WTC11 (cell line): ENCODE measurements at regions not wholly inside any gene's neighbourhood (a gene's known extent, or its start where the extent isn't known, plus 50 kb on each side); places are given as distances from the start of the nearest gene placed in this dataset.

Experiments used
- ATAC-seq: fragments of 200-7000 bp; cut with Tn5 transposase; 2 replicates; pipeline ENCODE4 v1.10.0; 2021; ENCODE audit warnings: mild to moderate bottlenecking, moderate library complexity
- CTCF ChIA-PET: fragments of 300-600 bp; sonication (Branson Sonifier 250); formaldehyde crosslinking; loops from one replicate; lab custom pipeline; 2021; ENCODE audit warnings: antibody characterized with exemption; lab: Charles Lee
- POLR2A ChIA-PET: fragments of 350-600 bp; sonication (Branson Sonifier 250); formaldehyde crosslinking; loops from one replicate; lab custom pipeline; 2021; ENCODE audit warnings: antibody characterized with exemption; lab: Charles Lee
- DNase-seq: peaks from one replicate; pipeline ENCODE4 v3.0.0; 2021; ENCODE audit warnings: low spot score
- H3K27ac Mint-ChIP-seq: 2 replicates; pipeline ENCODE4 v1.8.0; 2021; ENCODE audit warnings: mixed read lengths
- H3K27me3 Mint-ChIP-seq: 2 replicates; pipeline ENCODE4 v1.8.0; 2021; ENCODE audit warnings: low read depth, mild to moderate bottlenecking, moderate library complexity, mixed read lengths
- H3K36me3 Mint-ChIP-seq: 2 replicates; pipeline ENCODE4 v1.8.0; 2021; ENCODE audit warnings: mixed read lengths
- H3K4me1 Mint-ChIP-seq: 2 replicates; pipeline ENCODE4 v1.8.0; 2022; ENCODE audit warnings: mixed read lengths
- H3K4me3 Mint-ChIP-seq: 2 replicates; pipeline ENCODE4 v1.8.0; 2021; ENCODE audit warnings: mild to moderate bottlenecking, moderate library complexity, mixed read lengths
- H3K9me3 Mint-ChIP-seq: 2 replicates; pipeline ENCODE4 v1.8.0; 2021; ENCODE audit warnings: mixed read lengths
- ATF1 ChIP-seq: sonication (generic); formaldehyde crosslinking; IDR thresholded peaks from 2 replicates; pipeline ENCODE4 v1.8.1; 2023; ENCODE audit warnings: mild to moderate bottlenecking, moderate library complexity, missing genetic modification reagents
- ELF4 ChIP-seq: sonication (generic); formaldehyde crosslinking; IDR thresholded peaks from 2 replicates; pipeline ENCODE4 v1.8.1; 2022; ENCODE audit warnings: low read depth, mild to moderate bottlenecking, moderate library complexity, missing genetic modification reagents
- FOXJ3 ChIP-seq: sonication (generic); formaldehyde crosslinking; IDR thresholded peaks from 2 replicates; pipeline ENCODE4 v1.9.0; 2021; ENCODE audit warnings: missing genetic modification reagents, mild to moderate bottlenecking, borderline replicate concordance
- GTF2I ChIP-seq: fragments of 250-450 bp; sonication (Bioruptor Pico); conservative IDR thresholded peaks from 2 replicates; pipeline ENCODE4 v1.4.0; 2021; ENCODE audit warnings: mild to moderate bottlenecking
- MXD4 ChIP-seq: fragments of 250-450 bp; sonication (Bioruptor Pico); IDR thresholded peaks from 2 replicates; pipeline ENCODE4 v1.8.0; 2021; ENCODE audit warnings: mild to moderate bottlenecking, moderate library complexity, borderline replicate concordance
- NFYB ChIP-seq: sonication (generic); formaldehyde crosslinking; conservative IDR thresholded peaks from 2 replicates; pipeline ENCODE4 v1.8.0; 2022; ENCODE audit warnings: low read depth, missing genetic modification reagents
- OVOL2 ChIP-seq: fragments of 250-450 bp; sonication (Bioruptor Pico); IDR thresholded peaks from 2 replicates; pipeline ENCODE4 v1.9.0; 2021; ENCODE audit warnings: mild to moderate bottlenecking, borderline replicate concordance
- PRRX2 ChIP-seq: fragments of 250-450 bp; sonication (Bioruptor Pico); IDR thresholded peaks from 2 replicates; pipeline ENCODE4 v1.8.0; 2021; ENCODE audit warnings: mild to moderate bottlenecking
- ZNF138 ChIP-seq: sonication (generic); formaldehyde crosslinking; conservative IDR thresholded peaks from 2 replicates; pipeline ENCODE4 v1.8.1; 2022; ENCODE audit warnings: mild to moderate bottlenecking, moderate library complexity, missing genetic modification reagents
- ZNF396 ChIP-seq: fragments of 250-450 bp; sonication (Bioruptor Pico); IDR thresholded peaks from 2 replicates; pipeline ENCODE4 v1.8.0; 2021; ENCODE audit warnings: mild to moderate bottlenecking, moderate library complexity, borderline replicate concordance
- ZNF671 ChIP-seq: fragments of 250-450 bp; sonication (Bioruptor Pico); IDR thresholded peaks from 2 replicates; pipeline ENCODE4 v1.8.0; 2021; ENCODE audit warnings: mild to moderate bottlenecking
- TF ChIP-seq, protein P1 (sequence below): sonication (generic); formaldehyde crosslinking; IDR thresholded peaks from 2 replicates; pipeline ENCODE4 v1.8.0; 2022; ENCODE audit warnings: missing genetic modification reagents
- TF ChIP-seq, protein P2 (sequence below): sonication (generic); formaldehyde crosslinking; IDR thresholded peaks from 2 replicates; pipeline ENCODE4 v1.8.0; 2022; ENCODE audit warnings: mild to moderate bottlenecking, missing genetic modification reagents
- TF ChIP-seq, protein P3 (sequence below): sonication (generic); formaldehyde crosslinking; IDR thresholded peaks from 2 replicates; pipeline ENCODE4 v1.8.0; 2022; ENCODE audit warnings: mild to moderate bottlenecking, missing genetic modification reagents
- TF ChIP-seq, protein P4 (sequence below): fragments of 200-600 bp; IDR thresholded peaks from 2 replicates; pipeline ENCODE4 v1.8.0; 2022; ENCODE audit warnings: antibody characterized with exemption
- TF ChIP-seq, protein P5 (sequence below): sonication (generic); formaldehyde crosslinking; IDR thresholded peaks from 2 replicates; pipeline ENCODE4 v1.8.0; 2023; ENCODE audit warnings: missing genetic modification reagents, mild to moderate bottlenecking, borderline replicate concordance
- TF ChIP-seq, protein P6 (sequence below): sonication (generic); formaldehyde crosslinking; IDR thresholded peaks from 2 replicates; pipeline ENCODE4 v1.8.0; 2023; ENCODE audit warnings: missing genetic modification reagents
- TF ChIP-seq, protein P7 (sequence below): sonication (generic); formaldehyde crosslinking; IDR thresholded peaks from 2 replicates; pipeline ENCODE4 v1.8.0; 2023; ENCODE audit warnings: mild to moderate bottlenecking, missing genetic modification reagents

DNA sequence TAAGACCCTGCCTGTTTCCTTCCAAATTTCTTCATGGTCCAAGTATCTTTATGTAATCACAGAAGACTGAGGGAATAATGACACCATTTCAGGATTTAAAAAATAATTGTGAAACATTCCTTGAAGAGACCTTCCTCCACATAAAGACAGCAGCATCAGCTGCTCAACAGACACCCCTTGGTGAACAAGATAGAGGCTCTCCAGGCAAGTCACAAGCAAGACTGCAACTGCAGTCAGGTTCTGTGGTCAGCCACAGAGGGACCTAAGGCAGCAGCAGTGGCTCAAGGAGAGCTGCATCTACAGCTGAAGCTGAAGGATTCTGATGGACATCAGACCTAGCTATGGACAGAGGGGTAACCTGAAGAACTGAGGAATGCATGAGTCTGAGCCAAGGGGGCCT, 97.2 kb upstream of the C3orf80 start (continued):
- TF ChIP-seq NFYB: no peak
- TF ChIP-seq, protein P1, sequence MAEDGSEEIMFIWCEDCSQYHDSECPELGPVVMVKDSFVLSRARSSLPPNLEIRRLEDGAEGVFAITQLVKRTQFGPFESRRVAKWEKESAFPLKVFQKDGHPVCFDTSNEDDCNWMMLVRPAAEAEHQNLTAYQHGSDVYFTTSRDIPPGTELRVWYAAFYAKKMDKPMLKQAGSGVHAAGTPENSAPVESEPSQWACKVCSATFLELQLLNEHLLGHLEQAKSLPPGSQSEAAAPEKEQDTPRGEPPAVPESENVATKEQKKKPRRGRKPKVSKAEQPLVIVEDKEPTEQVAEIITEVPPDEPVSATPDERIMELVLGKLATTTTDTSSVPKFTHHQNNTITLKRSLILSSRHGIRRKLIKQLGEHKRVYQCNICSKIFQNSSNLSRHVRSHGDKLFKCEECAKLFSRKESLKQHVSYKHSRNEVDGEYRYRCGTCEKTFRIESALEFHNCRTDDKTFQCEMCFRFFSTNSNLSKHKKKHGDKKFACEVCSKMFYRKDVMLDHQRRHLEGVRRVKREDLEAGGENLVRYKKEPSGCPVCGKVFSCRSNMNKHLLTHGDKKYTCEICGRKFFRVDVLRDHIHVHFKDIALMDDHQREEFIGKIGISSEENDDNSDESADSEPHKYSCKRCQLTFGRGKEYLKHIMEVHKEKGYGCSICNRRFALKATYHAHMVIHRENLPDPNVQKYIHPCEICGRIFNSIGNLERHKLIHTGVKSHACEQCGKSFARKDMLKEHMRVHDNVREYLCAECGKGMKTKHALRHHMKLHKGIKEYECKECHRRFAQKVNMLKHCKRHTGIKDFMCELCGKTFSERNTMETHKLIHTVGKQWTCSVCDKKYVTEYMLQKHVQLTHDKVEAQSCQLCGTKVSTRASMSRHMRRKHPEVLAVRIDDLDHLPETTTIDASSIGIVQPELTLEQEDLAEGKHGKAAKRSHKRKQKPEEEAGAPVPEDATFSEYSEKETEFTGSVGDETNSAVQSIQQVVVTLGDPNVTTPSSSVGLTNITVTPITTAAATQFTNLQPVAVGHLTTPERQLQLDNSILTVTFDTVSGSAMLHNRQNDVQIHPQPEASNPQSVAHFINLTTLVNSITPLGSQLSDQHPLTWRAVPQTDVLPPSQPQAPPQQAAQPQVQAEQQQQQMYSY (CRISPR knock-in tag): no peak
- no peak for TF ChIP-seq MXD4 (CRISPR knock-in tag)
- TF ChIP-seq, protein P2, sequence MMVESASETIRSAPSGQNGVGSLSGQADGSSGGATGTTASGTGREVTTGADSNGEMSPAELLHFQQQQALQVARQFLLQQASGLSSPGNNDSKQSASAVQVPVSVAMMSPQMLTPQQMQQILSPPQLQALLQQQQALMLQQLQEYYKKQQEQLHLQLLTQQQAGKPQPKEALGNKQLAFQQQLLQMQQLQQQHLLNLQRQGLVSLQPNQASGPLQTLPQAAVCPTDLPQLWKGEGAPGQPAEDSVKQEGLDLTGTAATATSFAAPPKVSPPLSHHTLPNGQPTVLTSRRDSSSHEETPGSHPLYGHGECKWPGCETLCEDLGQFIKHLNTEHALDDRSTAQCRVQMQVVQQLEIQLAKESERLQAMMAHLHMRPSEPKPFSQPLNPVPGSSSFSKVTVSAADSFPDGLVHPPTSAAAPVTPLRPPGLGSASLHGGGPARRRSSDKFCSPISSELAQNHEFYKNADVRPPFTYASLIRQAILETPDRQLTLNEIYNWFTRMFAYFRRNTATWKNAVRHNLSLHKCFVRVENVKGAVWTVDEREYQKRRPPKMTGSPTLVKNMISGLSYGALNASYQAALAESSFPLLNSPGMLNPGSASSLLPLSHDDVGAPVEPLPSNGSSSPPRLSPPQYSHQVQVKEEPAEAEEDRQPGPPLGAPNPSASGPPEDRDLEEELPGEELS: no peak
- TF ChIP-seq ATF1 (CRISPR knock-in tag): no peak
- TF ChIP-seq, protein P3, sequence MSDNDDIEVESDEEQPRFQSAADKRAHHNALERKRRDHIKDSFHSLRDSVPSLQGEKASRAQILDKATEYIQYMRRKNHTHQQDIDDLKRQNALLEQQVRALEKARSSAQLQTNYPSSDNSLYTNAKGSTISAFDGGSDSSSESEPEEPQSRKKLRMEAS: no peak

DNA sequence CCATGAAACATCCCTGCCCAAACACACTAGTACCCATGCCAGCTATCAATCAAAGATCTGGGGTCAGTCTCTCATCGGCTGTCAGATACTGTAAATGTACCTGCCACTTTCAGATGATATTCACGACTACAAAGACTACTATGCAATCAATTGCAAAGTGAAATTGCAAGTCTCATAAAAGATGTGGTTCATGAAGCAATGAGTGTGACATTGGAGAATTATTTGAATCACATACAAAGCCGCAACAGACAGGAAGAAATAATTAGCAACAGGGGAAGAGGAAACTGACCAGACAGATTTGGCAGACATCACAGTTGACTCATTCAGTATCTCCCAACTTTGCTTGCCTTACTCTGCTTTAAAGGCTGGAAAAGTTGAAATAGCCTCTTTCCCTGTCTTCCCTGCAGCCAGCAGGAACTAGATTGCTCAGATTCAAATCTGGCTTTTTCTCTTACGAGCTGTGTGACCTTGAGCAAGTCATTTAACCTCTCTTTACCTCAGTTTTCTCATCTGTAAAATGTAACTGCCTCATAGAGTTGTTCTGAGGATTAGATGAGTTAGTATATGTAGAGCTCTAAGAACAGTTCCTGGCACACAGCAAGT, 95.7 kb upstream of the C3orf80 start:
- Mint-ChIP-seq H3K27me3 (no peaks in the 10 kb centered on the region), H3K36me3 (no peaks in the 10 kb centered on the region), H3K4me1 (peaks cover 7% of the 10 kb centered on the region; the same call in 1 of the 2 replicates), H3K27ac (no peak overlapping the region), H3K4me3 (no peak overlapping the region), H3K9me3 (no peaks in the 10 kb centered on the region)
- TF ChIP-seq PRRX2 (no peak), ZNF671 (CRISPR knock-in tag) (no peak), OVOL2 (CRISPR knock-in tag) (no peak)
- TF ChIP-seq, protein P4, sequence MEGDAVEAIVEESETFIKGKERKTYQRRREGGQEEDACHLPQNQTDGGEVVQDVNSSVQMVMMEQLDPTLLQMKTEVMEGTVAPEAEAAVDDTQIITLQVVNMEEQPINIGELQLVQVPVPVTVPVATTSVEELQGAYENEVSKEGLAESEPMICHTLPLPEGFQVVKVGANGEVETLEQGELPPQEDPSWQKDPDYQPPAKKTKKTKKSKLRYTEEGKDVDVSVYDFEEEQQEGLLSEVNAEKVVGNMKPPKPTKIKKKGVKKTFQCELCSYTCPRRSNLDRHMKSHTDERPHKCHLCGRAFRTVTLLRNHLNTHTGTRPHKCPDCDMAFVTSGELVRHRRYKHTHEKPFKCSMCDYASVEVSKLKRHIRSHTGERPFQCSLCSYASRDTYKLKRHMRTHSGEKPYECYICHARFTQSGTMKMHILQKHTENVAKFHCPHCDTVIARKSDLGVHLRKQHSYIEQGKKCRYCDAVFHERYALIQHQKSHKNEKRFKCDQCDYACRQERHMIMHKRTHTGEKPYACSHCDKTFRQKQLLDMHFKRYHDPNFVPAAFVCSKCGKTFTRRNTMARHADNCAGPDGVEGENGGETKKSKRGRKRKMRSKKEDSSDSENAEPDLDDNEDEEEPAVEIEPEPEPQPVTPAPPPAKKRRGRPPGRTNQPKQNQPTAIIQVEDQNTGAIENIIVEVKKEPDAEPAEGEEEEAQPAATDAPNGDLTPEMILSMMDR: no peak
- TF ChIP-seq, protein P5, sequence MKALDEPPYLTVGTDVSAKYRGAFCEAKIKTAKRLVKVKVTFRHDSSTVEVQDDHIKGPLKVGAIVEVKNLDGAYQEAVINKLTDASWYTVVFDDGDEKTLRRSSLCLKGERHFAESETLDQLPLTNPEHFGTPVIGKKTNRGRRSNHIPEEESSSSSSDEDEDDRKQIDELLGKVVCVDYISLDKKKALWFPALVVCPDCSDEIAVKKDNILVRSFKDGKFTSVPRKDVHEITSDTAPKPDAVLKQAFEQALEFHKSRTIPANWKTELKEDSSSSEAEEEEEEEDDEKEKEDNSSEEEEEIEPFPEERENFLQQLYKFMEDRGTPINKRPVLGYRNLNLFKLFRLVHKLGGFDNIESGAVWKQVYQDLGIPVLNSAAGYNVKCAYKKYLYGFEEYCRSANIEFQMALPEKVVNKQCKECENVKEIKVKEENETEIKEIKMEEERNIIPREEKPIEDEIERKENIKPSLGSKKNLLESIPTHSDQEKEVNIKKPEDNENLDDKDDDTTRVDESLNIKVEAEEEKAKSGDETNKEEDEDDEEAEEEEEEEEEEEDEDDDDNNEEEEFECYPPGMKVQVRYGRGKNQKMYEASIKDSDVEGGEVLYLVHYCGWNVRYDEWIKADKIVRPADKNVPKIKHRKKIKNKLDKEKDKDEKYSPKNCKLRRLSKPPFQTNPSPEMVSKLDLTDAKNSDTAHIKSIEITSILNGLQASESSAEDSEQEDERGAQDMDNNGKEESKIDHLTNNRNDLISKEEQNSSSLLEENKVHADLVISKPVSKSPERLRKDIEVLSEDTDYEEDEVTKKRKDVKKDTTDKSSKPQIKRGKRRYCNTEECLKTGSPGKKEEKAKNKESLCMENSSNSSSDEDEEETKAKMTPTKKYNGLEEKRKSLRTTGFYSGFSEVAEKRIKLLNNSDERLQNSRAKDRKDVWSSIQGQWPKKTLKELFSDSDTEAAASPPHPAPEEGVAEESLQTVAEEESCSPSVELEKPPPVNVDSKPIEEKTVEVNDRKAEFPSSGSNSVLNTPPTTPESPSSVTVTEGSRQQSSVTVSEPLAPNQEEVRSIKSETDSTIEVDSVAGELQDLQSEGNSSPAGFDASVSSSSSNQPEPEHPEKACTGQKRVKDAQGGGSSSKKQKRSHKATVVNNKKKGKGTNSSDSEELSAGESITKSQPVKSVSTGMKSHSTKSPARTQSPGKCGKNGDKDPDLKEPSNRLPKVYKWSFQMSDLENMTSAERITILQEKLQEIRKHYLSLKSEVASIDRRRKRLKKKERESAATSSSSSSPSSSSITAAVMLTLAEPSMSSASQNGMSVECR: no peak
- CTCF ChIA-PET: interaction anchor here (0.7 kb wide), 1 partner anchor 157 kb away, joined by 3 read pairs; no protein-coding TSS in a partner anchor
- DNase-seq (no peak), ATAC-seq (no peak)
- POLR2A ChIA-PET: no interaction called here

DNA sequence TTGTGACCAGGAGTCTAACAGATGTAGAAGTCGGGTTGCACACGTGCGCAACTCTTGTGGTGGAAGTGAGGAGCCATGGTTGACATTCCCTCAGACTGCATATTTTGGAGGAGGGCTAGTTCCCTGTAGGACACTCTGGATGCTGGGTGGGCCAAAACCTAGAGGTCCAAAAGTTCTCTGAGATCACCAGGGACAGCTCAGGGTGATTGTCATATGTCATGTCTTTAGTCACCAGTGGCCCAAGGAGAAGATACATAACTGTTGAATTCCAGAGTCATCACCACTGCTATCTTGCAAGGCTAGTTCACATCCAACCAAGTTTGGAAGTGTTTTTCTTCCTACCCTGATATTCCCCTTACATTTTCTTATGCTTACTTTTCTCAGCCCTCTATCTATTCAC, 95.2 kb upstream of the C3orf80 start:
- H3K27me3 Mint-ChIP-seq: no peaks in the 10 kb centered on the region
- ChIA-PET POLR2A (no interaction called here), CTCF (no interaction called here)
- no peaks in the 10 kb centered on the region for H3K9me3 Mint-ChIP-seq
- ATAC-seq (no peak), DNase-seq (no peak)
- H3K4me1 Mint-ChIP-seq: peaks cover 7% of the 10 kb centered on the region; the same call in 1 of the 2 replicates
- no peaks in the 10 kb centered on the region for H3K36me3 Mint-ChIP-seq
- H3K4me3 Mint-ChIP-seq: no peak overlapping the region
- H3K27ac Mint-ChIP-seq: no peak overlapping the region
- no peak for TF ChIP-seq ZNF396
- no peak for TF ChIP-seq MXD4 (CRISPR knock-in tag)
- no peak for TF ChIP-seq PRRX2
- TF ChIP-seq GTF2I (CRISPR knock-in tag): no peak
- TF ChIP-seq, protein P6, sequence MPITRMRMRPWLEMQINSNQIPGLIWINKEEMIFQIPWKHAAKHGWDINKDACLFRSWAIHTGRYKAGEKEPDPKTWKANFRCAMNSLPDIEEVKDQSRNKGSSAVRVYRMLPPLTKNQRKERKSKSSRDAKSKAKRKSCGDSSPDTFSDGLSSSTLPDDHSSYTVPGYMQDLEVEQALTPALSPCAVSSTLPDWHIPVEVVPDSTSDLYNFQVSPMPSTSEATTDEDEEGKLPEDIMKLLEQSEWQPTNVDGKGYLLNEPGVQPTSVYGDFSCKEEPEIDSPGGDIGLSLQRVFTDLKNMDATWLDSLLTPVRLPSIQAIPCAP (CRISPR knock-in tag): no peak
- no peak for TF ChIP-seq ELF4 (CRISPR knock-in tag)
- no peak for TF ChIP-seq ZNF138
- TF ChIP-seq, protein P7, sequence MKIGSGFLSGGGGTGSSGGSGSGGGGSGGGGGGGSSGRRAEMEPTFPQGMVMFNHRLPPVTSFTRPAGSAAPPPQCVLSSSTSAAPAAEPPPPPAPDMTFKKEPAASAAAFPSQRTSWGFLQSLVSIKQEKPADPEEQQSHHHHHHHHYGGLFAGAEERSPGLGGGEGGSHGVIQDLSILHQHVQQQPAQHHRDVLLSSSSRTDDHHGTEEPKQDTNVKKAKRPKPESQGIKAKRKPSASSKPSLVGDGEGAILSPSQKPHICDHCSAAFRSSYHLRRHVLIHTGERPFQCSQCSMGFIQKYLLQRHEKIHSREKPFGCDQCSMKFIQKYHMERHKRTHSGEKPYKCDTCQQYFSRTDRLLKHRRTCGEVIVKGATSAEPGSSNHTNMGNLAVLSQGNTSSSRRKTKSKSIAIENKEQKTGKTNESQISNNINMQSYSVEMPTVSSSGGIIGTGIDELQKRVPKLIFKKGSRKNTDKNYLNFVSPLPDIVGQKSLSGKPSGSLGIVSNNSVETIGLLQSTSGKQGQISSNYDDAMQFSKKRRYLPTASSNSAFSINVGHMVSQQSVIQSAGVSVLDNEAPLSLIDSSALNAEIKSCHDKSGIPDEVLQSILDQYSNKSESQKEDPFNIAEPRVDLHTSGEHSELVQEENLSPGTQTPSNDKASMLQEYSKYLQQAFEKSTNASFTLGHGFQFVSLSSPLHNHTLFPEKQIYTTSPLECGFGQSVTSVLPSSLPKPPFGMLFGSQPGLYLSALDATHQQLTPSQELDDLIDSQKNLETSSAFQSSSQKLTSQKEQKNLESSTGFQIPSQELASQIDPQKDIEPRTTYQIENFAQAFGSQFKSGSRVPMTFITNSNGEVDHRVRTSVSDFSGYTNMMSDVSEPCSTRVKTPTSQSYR (CRISPR knock-in tag): no peak
- TF ChIP-seq FOXJ3 (CRISPR knock-in tag): no peak
